Right ventricle myocardium inferior (tissue), 1 donor: ENCODE measurements at regions not wholly inside any gene's neighbourhood (a gene's known extent, or its start where the extent isn't known, plus 50 kb on each side); places are given as distances from the start of the nearest gene placed in this dataset.
"Not testable (repeated sequence)": the region's sequence is repeated elsewhere in the genome, so short reads cannot be mapped to it uniquely, and the experiment has no call there.

Experiments used
- ATAC-seq: fragments of 200-7000 bp; cut with Tn5 transposase; one replicate; pipeline ENCODE4 v1.9.1; 2020; ENCODE audit warnings: mild to moderate bottlenecking, moderate library complexity
- DNase-seq: peaks from one replicate; pipeline ENCODE4 v3.0.0; 2021; ENCODE audit errors: missing footprints
- intact Hi-C: fragments of 100-400 bp; cut with DNase I; formaldehyde crosslinking; loops from one replicate; pipeline ENCODE4 v1.11.0; 2022
- donor health status: DM: no; HTN: yes; CAD: no; lungs with severe emphysema.

GRCh38 chr9:75197561-75197960, 109.2 kb downstream of the OSTF1 start:
- ATAC-seq = no peak
- intact Hi-C loops = no loop called here
- DNase-seq = no peak

- no peak for DNase-seq
- intact Hi-C loops = loop anchor here (2.0 kb wide), 1 partner anchor 1104 kb away; no protein-coding TSS in a partner anchor
Observed at GRCh38 chr9:75198436-75198835, 110.1 kb downstream of the OSTF1 start.

GRCh38 chr9:75200892-75201470, 112.7 kb downstream of the OSTF1 start:
- DNase-seq (no peak), ATAC-seq (no peak)
- intact Hi-C loops = loop anchor here (2.0 kb wide), 1 partner anchor 666 kb away; no protein-coding TSS in a partner anchor

More at GRCh38 chr9:75198436-75198835, 110.1 kb downstream of the OSTF1 start:
- no peak for ATAC-seq

DNA sequence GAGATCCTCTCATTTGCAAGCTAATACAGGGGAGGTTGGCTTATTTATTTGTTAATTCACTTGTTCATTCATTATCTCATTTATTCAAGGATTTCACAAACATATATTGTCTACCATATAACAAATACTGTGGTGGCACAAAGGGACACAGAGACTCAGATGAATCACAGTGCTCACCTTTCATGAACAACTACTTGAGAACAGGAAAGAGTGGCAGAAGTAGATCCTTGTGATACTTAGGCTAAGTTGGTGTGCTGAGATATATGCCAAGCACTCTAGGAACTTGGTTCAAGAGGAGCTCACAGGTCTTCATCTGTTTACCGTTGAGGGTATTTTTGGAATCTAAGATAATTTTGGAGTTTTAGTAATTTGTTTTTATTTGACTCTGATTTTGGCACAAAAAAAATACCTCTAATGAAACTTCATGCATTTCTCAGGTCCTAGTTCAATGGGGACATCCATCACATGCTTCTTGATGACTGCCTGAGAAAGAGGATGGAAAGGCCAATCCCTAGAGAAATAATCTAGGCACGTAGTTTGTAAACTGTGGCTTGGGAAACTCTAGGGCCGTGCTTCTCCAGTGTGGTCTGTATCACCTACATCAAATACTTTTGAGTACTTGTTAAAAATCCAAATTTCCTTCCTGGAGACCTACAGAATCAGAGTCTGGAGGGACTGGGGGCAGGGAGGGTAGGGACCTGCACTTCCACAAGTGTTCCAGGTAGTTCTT, 113.3 kb downstream of the OSTF1 start:
- ATAC-seq (no peak), DNase-seq (no peak)
- intact Hi-C loops = loop anchor here (2.0 kb wide), 1 partner anchor 665 kb away; no protein-coding TSS in a partner anchor

DNA sequence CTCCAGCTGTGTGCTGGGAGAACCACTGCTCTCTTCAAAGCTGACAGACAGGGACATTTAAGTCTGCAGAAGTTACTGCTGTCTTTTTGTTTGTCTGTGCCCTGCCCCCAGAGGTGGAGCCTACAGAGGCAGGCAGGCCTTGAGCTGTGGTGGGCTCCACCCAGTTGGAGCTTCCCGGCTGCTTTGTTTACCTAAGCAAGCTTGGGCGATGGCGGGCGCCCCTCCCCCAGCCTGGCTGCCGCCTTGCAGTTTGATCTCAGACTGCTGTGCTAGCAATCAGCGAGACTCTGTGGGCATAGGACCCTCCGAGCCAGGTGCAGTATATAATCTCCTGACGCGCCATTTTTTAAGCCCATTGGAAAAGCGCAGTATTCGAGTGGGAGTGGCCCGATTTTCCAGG, 119.7 kb downstream of the OSTF1 start:
- DNase-seq, intact Hi-C loops, ATAC-seq: not testable (repeated sequence)

DNA sequence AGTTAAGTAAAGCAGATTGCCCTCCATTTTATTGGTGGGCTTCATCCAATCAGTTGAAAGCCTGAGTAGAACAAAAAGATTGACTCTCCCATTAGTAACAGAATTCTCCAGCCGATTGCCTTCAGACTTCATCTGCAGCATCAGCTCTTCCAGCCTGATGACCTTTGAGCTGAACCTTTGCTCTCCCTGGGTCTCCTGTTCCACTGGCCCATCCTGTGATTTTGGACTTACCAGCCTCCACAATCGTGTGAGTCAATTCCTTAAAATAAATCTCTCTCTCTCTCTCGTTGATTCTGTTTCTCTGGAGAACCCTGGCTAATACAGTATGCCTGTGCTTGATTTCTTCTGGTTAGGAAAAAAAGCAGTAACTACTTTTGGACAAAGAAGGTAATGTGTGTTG, 121.9 kb downstream of the OSTF1 start:
- ATAC-seq = no peak
- DNase-seq = no peak
- intact Hi-C loops = no loop called here

DNA sequence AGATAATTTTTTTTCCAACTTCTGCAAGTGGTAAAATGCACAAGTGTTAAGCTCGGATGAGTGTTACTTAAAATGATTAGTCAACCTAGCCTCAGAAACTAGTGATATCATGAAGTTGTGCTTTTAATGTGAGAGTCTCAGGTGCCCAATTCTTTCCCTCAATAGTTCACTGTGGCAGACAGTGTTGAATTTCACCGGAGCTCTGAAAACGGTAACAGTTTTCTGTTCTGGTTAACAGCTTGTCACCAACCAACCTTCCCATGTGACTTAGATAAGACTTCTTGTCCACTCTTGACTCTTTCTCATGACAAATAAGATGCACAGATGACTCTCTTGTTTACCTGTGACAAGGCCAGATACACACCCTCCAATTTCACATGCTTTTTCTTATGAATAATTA, 125.5 kb downstream of the OSTF1 start:
- intact Hi-C loops = no loop called here
- ATAC-seq (no peak), DNase-seq (no peak)

GRCh38 chr9:75226403-75227139, 138.3 kb downstream of the OSTF1 start:
- intact Hi-C loops = no loop called here
- no peak for ATAC-seq
- no peak for DNase-seq

DNA sequence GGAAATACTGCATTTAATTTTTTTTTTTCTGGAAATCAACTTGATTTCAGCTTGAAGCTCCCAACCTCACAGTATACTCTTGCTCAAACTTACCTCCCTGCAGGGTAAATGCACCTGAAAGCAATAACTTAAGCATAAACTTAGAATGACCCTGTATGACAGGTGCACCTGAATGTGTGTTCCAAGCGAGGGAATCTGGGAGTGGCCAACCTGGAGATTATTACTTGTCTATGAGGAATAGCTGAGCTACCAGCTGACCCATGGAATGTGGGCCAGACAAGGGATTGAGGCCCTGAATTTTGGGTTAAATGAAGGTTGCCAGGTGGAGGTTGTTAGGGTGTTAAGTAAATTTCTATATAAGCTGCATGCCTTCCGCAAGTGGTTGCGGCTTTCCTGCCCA, 140.6 kb downstream of the OSTF1 start:
- ATAC-seq (no peak), DNase-seq (no peak)
- intact Hi-C loops = no loop called here

DNA sequence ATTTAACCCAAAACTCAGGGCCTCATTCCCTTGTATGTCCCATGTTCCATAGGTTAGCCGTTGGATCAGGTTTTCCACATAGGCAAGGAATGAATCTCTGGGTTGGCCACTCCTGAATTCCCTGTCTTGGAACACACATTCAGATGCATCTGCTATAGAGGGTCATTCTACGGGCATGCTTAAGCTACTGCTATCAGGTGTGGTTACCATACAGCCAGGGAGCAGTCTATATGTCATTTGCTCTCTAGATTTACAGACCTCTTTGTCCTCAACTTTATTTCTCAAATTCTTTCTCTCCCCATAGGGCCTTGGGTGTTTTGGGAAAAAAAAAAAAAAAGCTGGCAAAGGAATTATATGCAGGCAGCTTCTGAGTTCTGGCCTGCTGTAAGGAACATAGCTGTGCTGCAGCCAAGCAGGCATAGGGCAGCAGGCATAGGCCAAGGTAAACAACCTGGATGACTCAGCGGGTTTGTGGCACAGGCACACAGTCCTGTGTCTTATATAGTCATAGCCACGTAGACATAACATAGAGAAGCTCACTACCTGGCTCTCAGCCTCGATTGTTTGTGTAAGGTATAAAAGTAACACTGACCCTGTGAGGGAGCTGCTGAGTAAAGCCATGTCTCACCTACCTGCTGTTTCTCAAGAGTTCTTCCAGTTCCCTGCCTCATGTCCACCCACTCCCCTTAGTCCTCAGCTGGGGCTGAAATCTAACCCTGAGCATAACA, 141.5 kb downstream of the OSTF1 start:
- intact Hi-C loops = no loop called here
- no peak for ATAC-seq
- DNase-seq = no peak

- no peak for ATAC-seq
- no peak for DNase-seq
- intact Hi-C loops = no loop called here
Observed at GRCh38 chr9:75230469-75230868, 142.2 kb downstream of the OSTF1 start.

DNA sequence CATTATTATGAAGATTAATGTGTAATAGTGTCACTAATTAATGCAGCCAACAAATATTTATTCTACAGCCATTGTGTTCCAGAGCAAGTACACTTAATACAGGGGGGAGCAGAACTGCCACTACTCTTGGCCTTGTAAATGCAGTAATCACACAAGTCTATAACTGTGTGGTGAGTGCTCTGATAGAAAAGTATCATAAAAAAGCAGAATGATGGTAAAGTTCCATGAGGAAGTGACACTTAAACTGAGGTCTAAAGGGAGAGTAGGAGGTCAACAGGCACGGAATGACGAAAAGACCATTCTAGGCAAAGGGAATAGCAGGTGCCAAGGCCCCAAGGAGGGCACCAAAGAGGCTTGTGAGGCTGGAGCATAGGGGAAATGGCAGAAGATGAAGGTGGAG, 142.9 kb downstream of the OSTF1 start:
- ATAC-seq (no peak), DNase-seq (no peak)
- intact Hi-C loops = no loop called here

GRCh38 chr9:75233011-75233410, 144.7 kb downstream of the OSTF1 start:
- intact Hi-C loops = no loop called here
- ATAC-seq (no peak), DNase-seq (no peak)

DNA sequence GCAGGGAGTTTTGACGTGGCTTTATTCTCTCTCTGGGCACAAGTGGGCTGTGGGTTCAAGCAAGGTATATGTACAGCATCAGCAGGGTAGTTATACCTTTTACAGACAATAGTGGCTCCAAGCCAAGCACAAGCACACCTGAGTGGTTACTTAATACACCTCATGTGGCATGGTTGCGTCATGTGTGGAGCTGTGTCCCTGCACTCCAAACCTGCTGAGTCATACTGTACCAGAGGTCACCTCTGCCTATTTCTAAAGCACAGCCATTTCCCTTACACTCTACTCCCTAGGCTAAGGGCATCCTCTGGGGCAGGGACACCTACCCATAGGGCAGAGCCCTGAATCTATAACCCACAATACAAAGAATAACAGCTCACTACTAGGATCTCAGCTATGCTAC, 147.3 kb downstream of the OSTF1 start:
- ATAC-seq (no peak), DNase-seq (no peak)
- intact Hi-C loops = no loop called here

DNA sequence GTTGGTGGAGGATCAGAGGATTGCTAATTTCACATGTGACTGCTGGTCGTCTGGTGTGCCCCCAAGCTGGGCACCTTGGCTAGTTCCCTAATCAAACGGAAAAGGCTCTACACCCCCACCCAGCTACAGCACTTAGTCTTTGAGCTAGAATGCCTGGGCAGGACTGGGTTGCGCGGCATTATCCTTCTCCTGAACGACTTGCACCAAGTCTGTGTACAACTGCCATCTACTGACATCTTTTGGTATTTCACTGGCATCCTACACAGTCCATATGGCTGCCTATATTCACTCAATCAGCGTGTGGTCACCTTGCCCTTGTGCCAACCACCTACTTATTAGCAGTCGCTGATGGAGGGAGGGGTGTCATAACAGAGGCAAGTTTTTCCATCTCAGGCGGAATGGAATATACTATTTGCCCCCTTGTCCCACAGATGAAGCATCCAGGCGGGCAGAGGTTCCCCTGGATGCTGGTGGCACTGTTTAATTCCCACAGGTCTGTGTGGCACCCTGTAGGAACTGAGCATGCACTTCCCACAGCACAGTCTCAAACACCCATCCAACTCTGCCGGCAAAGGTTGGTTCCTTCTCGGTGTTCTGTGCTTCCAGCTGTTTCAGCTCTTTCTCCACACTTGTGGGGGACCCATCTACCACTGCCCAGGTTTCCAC, 150.1 kb downstream of the OSTF1 start:
- no peak for ATAC-seq
- no peak for DNase-seq
- intact Hi-C loops = no loop called here

GRCh38 chr9:75239176-75239575, 150.9 kb downstream of the OSTF1 start:
- ATAC-seq (no peak), DNase-seq (no peak)
- intact Hi-C loops = no loop called here

DNA sequence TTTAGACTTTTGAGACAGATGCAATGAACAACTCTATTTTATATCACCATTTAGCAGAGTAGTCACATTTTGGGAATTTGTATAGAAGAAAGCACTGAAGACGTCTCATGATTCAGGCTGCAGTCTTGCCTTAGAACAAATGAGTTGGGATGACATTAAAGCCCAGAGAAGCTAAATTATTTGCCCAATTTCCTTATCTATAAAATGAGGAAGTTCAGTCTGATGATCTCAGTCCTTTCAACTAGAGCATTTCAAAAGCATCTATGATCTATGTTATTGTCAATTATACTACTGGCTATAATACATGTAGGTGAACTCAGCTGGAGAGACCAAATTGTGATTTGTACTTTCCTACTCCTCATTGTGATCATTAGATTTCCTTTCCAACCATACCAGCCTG, 154.1 kb downstream of the OSTF1 start:
- ATAC-seq = no peak
- intact Hi-C loops = no loop called here
- DNase-seq = no peak

DNA sequence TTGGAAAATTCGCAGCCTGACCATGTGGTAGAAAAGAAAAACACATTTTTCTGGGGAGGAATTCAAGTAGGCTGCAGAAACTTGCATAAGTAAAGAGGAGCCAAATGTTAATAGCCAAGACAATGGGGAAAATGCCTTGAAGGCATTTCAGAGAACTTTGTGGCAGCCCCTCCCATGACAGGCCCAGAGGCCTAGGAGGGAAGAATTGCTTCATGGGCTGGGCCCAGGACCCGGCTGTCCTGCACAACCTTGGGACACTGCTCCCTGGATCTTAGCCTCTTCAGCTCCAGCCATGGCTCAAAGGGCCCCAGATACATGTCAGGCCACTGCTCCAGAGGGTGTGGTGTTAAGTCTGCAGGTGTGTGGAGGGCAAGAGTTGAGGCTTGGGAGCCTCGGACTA, 158.6 kb downstream of the OSTF1 start:
- intact Hi-C loops = no loop called here
- ATAC-seq = no peak
- no peak for DNase-seq

- intact Hi-C loops = loop anchor here (5.0 to 10.0 kb wide), 3 partner anchors 329 to 1037 kb away; no protein-coding TSS in a partner anchor
- DNase-seq (no peak), ATAC-seq (no peak)
Observed at GRCh38 chr9:75265525-75265972, 177.2 kb downstream of the OSTF1 start.
